Spinal cord (tissue), 9 donors: ENCODE measurements at regions not wholly inside any gene's neighbourhood (a gene's known extent, or its start where the extent isn't known, plus 50 kb on each side); places are given as distances from the start of the nearest gene placed in this dataset.
"Not testable (repeated sequence)": the region's sequence is repeated elsewhere in the genome, so short reads cannot be mapped to it uniquely, and the experiment has no call there.

Experiments
- DNase-seq, 6 donors: peaks; one replicate each; pipeline versions ENCODE4 v3.0.0 to v3.0.0-alpha.2; 2013 to 2015; ENCODE audit warnings: low spot score in 6 of 6, low read depth in 4 of 6
- H3K27ac ChIP-seq: one replicate; pipeline ENCODE4 v1.5.1; 2013; ENCODE audit warnings: low read depth, low read length, control low read depth
- H3K27me3 ChIP-seq: one replicate; pipeline ENCODE4 v1.6.1; 2013; ENCODE audit warnings: low read length; ENCODE audit not compliant: control insufficient read depth, insufficient read depth
- H3K36me3 ChIP-seq: one replicate; pipeline ENCODE4 v1.6.1; 2013; ENCODE audit warnings: low read length; ENCODE audit not compliant: control insufficient read depth, insufficient read depth
- H3K4me1 ChIP-seq: one replicate; pipeline ENCODE4 v1.6.1; 2013; ENCODE audit warnings: low read length; ENCODE audit not compliant: control insufficient read depth, insufficient read depth
- H3K4me3 ChIP-seq: one replicate; pipeline ENCODE4 v1.5.1; 2013; ENCODE audit warnings: low read depth, low read length, control low read depth
- H3K9me3 ChIP-seq: one replicate; pipeline ENCODE4 v1.6.1; 2013; ENCODE audit warnings: low read length; ENCODE audit not compliant: control insufficient read depth, insufficient read depth
- WGBS: methylation state at CpG from one replicate; pipeline ENCODE4 v1.1.5; 2013; ENCODE audit warnings: missing lambda C conversion rate; ENCODE audit not compliant: insufficient coverage; 5-methylcytosine and 5-hydroxymethylcytosine counted together
- donor health status: healthy.

- Histone ChIP-seq H3K4me1 (no peaks in the 10 kb centered on the region), H3K27me3 (no peaks in the 10 kb centered on the region), H3K36me3 (no peaks in the 10 kb centered on the region), H3K9me3 (no peaks in the 10 kb centered on the region), H3K27ac (no peak overlapping the region), H3K4me3 (no peak overlapping the region)
- DNase-seq: peak in 1 of 6 donors; percentile 1
- 68% methylated on average over 3 of the region's 3 CpGs for WGBS
Observed at GRCh38 chr1:102239247-102239646, 242.5 kb upstream of the OLFM3 start.

GRCh38 chr1:102234753-102235359, 238.1 kb upstream of the OLFM3 start:
- Histone ChIP-seq H3K4me1 (no peaks in the 10 kb centered on the region), H3K4me3 (no peak overlapping the region), H3K9me3 (no peaks in the 10 kb centered on the region), H3K27ac (no peak overlapping the region), H3K27me3 (no peaks in the 10 kb centered on the region), H3K36me3 (no peaks in the 10 kb centered on the region)
- DNase-seq: no peak
- 94% methylated on average over 29 of the region's 31 CpGs for WGBS

GRCh38 chr1:102219463-102219862, 222.7 kb upstream of the OLFM3 start:
- Histone ChIP-seq H3K27me3 (no peaks in the 10 kb centered on the region), H3K4me1 (no peaks in the 10 kb centered on the region), H3K4me3 (no peak overlapping the region), H3K9me3 (no peaks in the 10 kb centered on the region), H3K27ac (no peak overlapping the region), H3K36me3 (no peaks in the 10 kb centered on the region)
- no CpG with 5 or more reads among the region's 2 CpGs for WGBS
- DNase-seq: no peak

GRCh38 chr1:102210891-102211290, 214.2 kb upstream of the OLFM3 start:
- H3K27me3 ChIP-seq, DNase-seq, H3K4me1 ChIP-seq, H3K36me3 ChIP-seq, H3K27ac ChIP-seq, H3K9me3 ChIP-seq, H3K4me3 ChIP-seq: not testable (repeated sequence)
- WGBS: 100% methylated on average over 3 of the region's 3 CpGs

GRCh38 chr1:102191723-102192122, 195.0 kb upstream of the OLFM3 start:
- no peaks in the 10 kb centered on the region for H3K9me3 ChIP-seq
- H3K27me3 ChIP-seq: no peaks in the 10 kb centered on the region
- no peak overlapping the region for H3K27ac ChIP-seq
- peak; percentile 5 to 87 (median 20) for DNase-seq
- no peak overlapping the region for H3K4me3 ChIP-seq
- WGBS: no CpG with 5 or more reads among the region's 2 CpGs
- no peaks in the 10 kb centered on the region for H3K36me3 ChIP-seq
- H3K4me1 ChIP-seq: no peaks in the 10 kb centered on the region

GRCh38 chr1:102190429-102190828, 193.7 kb upstream of the OLFM3 start:
- no peaks in the 10 kb centered on the region for H3K9me3 ChIP-seq
- no peaks in the 10 kb centered on the region for H3K4me1 ChIP-seq
- no peak for DNase-seq
- no peaks in the 10 kb centered on the region for H3K27me3 ChIP-seq
- H3K27ac ChIP-seq: no peak overlapping the region
- H3K36me3 ChIP-seq: no peaks in the 10 kb centered on the region
- no peak overlapping the region for H3K4me3 ChIP-seq
- WGBS: no CpG with 5 or more reads among the region's 1 CpG

- Histone ChIP-seq H3K27me3 (no peaks in the 10 kb centered on the region), H3K4me1 (no peaks in the 10 kb centered on the region), H3K27ac (no peak overlapping the region), H3K36me3 (no peaks in the 10 kb centered on the region), H3K9me3 (no peaks in the 10 kb centered on the region), H3K4me3 (no peak overlapping the region)
- WGBS: no CpG with 5 or more reads among the region's 2 CpGs
- DNase-seq: no peak
Observed at GRCh38 chr1:102186536-102186935, 189.8 kb upstream of the OLFM3 start.

GRCh38 chr1:102185260-102185659, 188.5 kb upstream of the OLFM3 start:
- H3K9me3 ChIP-seq: no peaks in the 10 kb centered on the region
- no peak overlapping the region for H3K4me3 ChIP-seq
- 83% methylated on average over 1 of the region's 1 CpG for WGBS
- no peaks in the 10 kb centered on the region for H3K36me3 ChIP-seq
- H3K27ac ChIP-seq: no peak overlapping the region
- H3K4me1 ChIP-seq: no peaks in the 10 kb centered on the region
- no peaks in the 10 kb centered on the region for H3K27me3 ChIP-seq
- DNase-seq: no peak

GRCh38 chr1:102184477-102184876, 187.8 kb upstream of the OLFM3 start:
- Histone ChIP-seq H3K27ac (no peak overlapping the region), H3K36me3 (no peaks in the 10 kb centered on the region), H3K9me3 (no peaks in the 10 kb centered on the region), H3K4me1 (no peaks in the 10 kb centered on the region), H3K4me3 (no peak overlapping the region), H3K27me3 (no peaks in the 10 kb centered on the region)
- no peak for DNase-seq

- WGBS: no CpG with 5 or more reads among the region's 2 CpGs
- no peaks in the 10 kb centered on the region for H3K9me3 ChIP-seq
- no peaks in the 10 kb centered on the region for H3K27me3 ChIP-seq
- no peak overlapping the region for H3K4me3 ChIP-seq
- DNase-seq: no peak
- no peaks in the 10 kb centered on the region for H3K4me1 ChIP-seq
- H3K36me3 ChIP-seq: no peaks in the 10 kb centered on the region
- no peak overlapping the region for H3K27ac ChIP-seq
Observed at GRCh38 chr1:102183711-102184110, 187.0 kb upstream of the OLFM3 start.
